DOHH2 (cell line): ENCODE measurements at regions not wholly inside any gene's neighbourhood (a gene's known extent, or its start where the extent isn't known, plus 50 kb on each side); places are given as distances from the start of the nearest gene placed in this dataset.

ENCODE experiments used
- H3F3A ChIP-seq: fragments of 200-600 bp; sonication (generic), shearing (Covaris generic); 2 replicates; pipeline ENCODE4 v1.6.0; 2016; ENCODE audit warnings: antibody characterized with exemption, mild to moderate bottlenecking; ENCODE audit not compliant: control insufficient read depth, insufficient read depth
- H3K27ac ChIP-seq: fragments of 200-600 bp; sonication (generic); 2 replicates; pipeline ENCODE4 v1.5.1; 2014; ENCODE audit warnings: low read depth, mild to moderate bottlenecking, low read length, moderate library complexity
- H3K27me3 ChIP-seq: fragments of 200-600 bp; sonication (generic); 2 replicates; pipeline ENCODE4 v1.6.1; 2014; ENCODE audit warnings: mild to moderate bottlenecking, low read length, mixed read lengths; ENCODE audit not compliant: control insufficient read depth
- H3K36me3 ChIP-seq: fragments of 200-600 bp; sonication (generic); 2 replicates; pipeline ENCODE4 v1.6.1; 2014; ENCODE audit warnings: mild to moderate bottlenecking, low read length, moderate library complexity, mixed read lengths; ENCODE audit not compliant: control insufficient read depth
- H3K4me1 ChIP-seq: fragments of 200-600 bp; sonication (generic); 2 replicates; pipeline ENCODE4 v1.6.1; 2014; ENCODE audit warnings: mild to moderate bottlenecking, low read length, mixed read lengths; ENCODE audit not compliant: control insufficient read depth
- H3K4me2 ChIP-seq: fragments of 200-600 bp; sonication (generic); 2 replicates; pipeline ENCODE4 v1.6.0; 2014; ENCODE audit warnings: mild to moderate bottlenecking, low read length, moderate library complexity
- H3K4me3 ChIP-seq: fragments of 200-600 bp; sonication (generic); 2 replicates; pipeline ENCODE4 v1.5.1; 2014; ENCODE audit warnings: mild to moderate bottlenecking, low read length, mixed read lengths
- H3K79me2 ChIP-seq: fragments of 200-600 bp; sonication (generic); 2 replicates; pipeline ENCODE4 v1.6.1; 2014; ENCODE audit warnings: mild to moderate bottlenecking, low read length, mixed read lengths; ENCODE audit not compliant: control insufficient read depth
- H3K9me2 ChIP-seq: fragments of 200-600 bp; sonication (generic); replicated peaks from 2 replicates; pipeline ENCODE4 v1.6.1; 2014; ENCODE audit warnings: mild to moderate bottlenecking, low read length, mixed read lengths; ENCODE audit not compliant: control insufficient read depth
- H3K9me3 ChIP-seq: fragments of 200-600 bp; sonication (generic); 2 replicates; pipeline ENCODE4 v1.6.1; 2014; ENCODE audit warnings: antibody characterized with exemption, low read length, mixed read lengths; ENCODE audit not compliant: control insufficient read depth, insufficient read depth
- H4K20me1 ChIP-seq: fragments of 200-600 bp; sonication (generic); 2 replicates; pipeline ENCODE4 v1.6.0; 2014; ENCODE audit warnings: low read depth, mild to moderate bottlenecking, antibody characterized with exemption, low read length, moderate library complexity; ENCODE audit not compliant: control insufficient read depth, insufficient read depth
- CTCF ChIP-seq: fragments of 200-600 bp; sonication (generic); IDR thresholded peaks from one replicate; pipeline ENCODE4 v1.5.1; 2014; ENCODE audit warnings: antibody characterized with exemption, mild to moderate bottlenecking, low read depth, low read length; ENCODE audit not compliant: poor library complexity, severe bottlenecking
- EZH2phosphoT487 ChIP-seq: fragments of 200-600 bp; sonication (generic); IDR thresholded peaks from 2 replicates; pipeline ENCODE4 v1.6.1; 2017; ENCODE audit warnings: borderline replicate concordance, mild to moderate bottlenecking, antibody characterized with exemption, low read length, moderate library complexity, mixed read lengths

GRCh38 chr12:46671102-46671501, 154.7 kb downstream of the SLC38A4 start:
- Histone ChIP-seq H3K9me2 (no peaks in the 10 kb centered on the region), H3F3A (no peaks in the 10 kb centered on the region), H4K20me1 (no peaks in the 10 kb centered on the region), H3K4me2 (no peak overlapping the region), H3K79me2 (no peaks in the 10 kb centered on the region), H3K36me3 (no peaks in the 10 kb centered on the region), H3K27me3 (peaks cover 5% of the 10 kb centered on the region; the same call in 1 of the 2 replicates), H3K4me1 (no peaks in the 10 kb centered on the region), H3K9me3 (no peaks in the 10 kb centered on the region), H3K27ac (no peak overlapping the region), H3K4me3 (no peak overlapping the region)
- TF ChIP-seq EZH2phosphoT487 = no peak
- no peak for TF ChIP-seq CTCF

DNA sequence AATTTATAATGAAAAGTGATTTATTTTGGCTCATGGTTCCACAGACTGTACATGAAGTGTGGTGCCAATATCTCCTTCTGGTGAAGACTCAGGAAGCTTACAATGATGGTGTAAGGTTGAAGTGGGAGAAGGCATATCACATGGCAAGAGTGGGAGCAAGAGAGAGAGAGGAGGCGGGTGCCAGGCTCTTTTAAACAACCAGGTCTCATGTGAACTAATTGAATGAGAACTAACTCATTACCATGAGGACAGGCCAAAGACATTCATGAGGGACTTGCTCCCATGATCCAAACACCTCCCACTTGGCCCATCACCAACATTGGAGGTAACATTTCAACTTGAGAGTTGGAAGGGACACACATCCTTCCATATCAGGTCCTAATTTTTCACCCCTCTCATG, 155.2 kb downstream of the SLC38A4 start:
- no peaks in the 10 kb centered on the region for H3K9me2 ChIP-seq
- H3K4me3 ChIP-seq = no peak overlapping the region
- H3K9me3 ChIP-seq = no peaks in the 10 kb centered on the region
- H3K4me1 ChIP-seq = no peaks in the 10 kb centered on the region
- H3K36me3 ChIP-seq = no peaks in the 10 kb centered on the region
- TF ChIP-seq CTCF (no peak), EZH2phosphoT487 (no peak)
- H3K27ac ChIP-seq = no peak overlapping the region
- H3K27me3 ChIP-seq = peaks cover 5% of the 10 kb centered on the region; the same call in 1 of the 2 replicates
- no peaks in the 10 kb centered on the region for H4K20me1 ChIP-seq
- no peak overlapping the region for H3K4me2 ChIP-seq
- no peaks in the 10 kb centered on the region for H3F3A ChIP-seq
- H3K79me2 ChIP-seq = no peaks in the 10 kb centered on the region

DNA sequence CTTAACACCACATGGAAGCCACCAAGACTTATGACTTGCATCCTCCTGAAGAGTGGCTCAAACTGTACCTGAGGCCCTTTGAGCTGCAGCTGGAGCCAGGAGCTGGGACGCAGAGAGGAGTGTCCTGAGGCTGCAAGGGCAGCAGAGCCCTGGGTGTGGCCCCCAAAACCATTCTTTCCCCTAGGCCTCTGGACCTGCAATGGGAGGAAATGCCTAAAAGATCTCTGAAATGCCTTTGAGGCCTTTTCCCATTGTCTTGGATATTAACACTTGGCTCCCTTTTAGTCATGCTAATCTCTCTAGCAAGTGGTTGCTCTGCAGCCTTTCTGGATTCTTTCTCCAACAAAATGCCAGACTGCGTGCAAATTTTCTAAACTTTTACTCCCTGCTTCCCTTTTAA, 156.1 kb downstream of the SLC38A4 start:
- Histone ChIP-seq H3F3A (no peaks in the 10 kb centered on the region), H3K4me3 (no peak overlapping the region), H3K4me1 (no peaks in the 10 kb centered on the region), H3K9me2 (no peaks in the 10 kb centered on the region), H3K27me3 (peaks cover 3% of the 10 kb centered on the region; the same call in 1 of the 2 replicates), H3K36me3 (no peaks in the 10 kb centered on the region), H3K9me3 (no peaks in the 10 kb centered on the region), H3K27ac (no peak overlapping the region), H4K20me1 (no peaks in the 10 kb centered on the region), H3K79me2 (no peaks in the 10 kb centered on the region), H3K4me2 (no peak overlapping the region)
- TF ChIP-seq CTCF = no peak
- TF ChIP-seq EZH2phosphoT487 = no peak

DNA sequence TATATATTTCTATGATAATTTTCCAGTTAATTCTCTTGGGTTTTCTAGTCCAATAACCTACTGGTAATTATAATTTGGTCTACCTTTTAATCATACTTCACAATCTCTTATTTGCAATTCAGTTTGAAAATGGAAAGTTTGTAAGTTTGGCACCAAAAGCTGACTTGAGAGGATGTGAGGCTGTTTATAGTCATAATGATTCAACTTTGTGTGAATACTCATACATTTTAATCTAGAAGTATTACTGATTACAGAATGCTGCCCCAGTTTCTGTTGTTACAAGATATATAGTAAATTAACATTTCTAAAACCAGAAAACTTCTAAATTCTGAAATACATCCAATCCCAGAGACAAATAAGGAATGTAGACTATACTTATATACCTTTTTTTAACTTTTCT, 158.2 kb downstream of the SLC38A4 start:
- Histone ChIP-seq H3K4me1 (no peaks in the 10 kb centered on the region), H3K9me2 (no peaks in the 10 kb centered on the region), H3K27ac (no peak overlapping the region), H4K20me1 (no peaks in the 10 kb centered on the region), H3K4me2 (no peak overlapping the region), H3K79me2 (no peaks in the 10 kb centered on the region), H3K9me3 (no peaks in the 10 kb centered on the region), H3F3A (no peaks in the 10 kb centered on the region), H3K4me3 (no peak overlapping the region), H3K27me3 (peaks cover 4% of the 10 kb centered on the region), H3K36me3 (no peaks in the 10 kb centered on the region)
- TF ChIP-seq CTCF = no peak
- TF ChIP-seq EZH2phosphoT487 = no peak
